Hepatocyte (in vitro differentiated cells): ENCODE measurements at regions not wholly inside any gene's neighbourhood (a gene's known extent, or its start where the extent isn't known, plus 50 kb on each side); places are given as distances from the start of the nearest gene placed in this dataset.

Experiments used
- DNase-seq: peaks from one replicate; pipeline ENCODE4 v3.0.0-alpha.2; 2016; ENCODE audit warnings: low spot score
- H2AFZ ChIP-seq: fragments of 200-600 bp; sonication (generic); 2 replicates; pipeline ENCODE4 v1.6.0; 2016; ENCODE audit warnings: antibody characterized with exemption, mild to moderate bottlenecking
- H3K27ac ChIP-seq: fragments of 200-600 bp; sonication (generic); 2 replicates; pipeline ENCODE4 v1.5.1; 2016; ENCODE audit warnings: mild to moderate bottlenecking
- H3K27me3 ChIP-seq: fragments of 200-600 bp; sonication (generic); 2 replicates; pipeline ENCODE4 v1.6.1; 2016
- H3K36me3 ChIP-seq: fragments of 200-600 bp; sonication (generic); replicated peaks from 2 replicates; pipeline ENCODE4 v1.5.1; 2016; ENCODE audit warnings: low read depth; ENCODE audit not compliant: insufficient read depth
- H3K4me1 ChIP-seq: fragments of 200-600 bp; sonication (generic); 2 replicates; pipeline ENCODE4 v1.5.1; 2016; ENCODE audit warnings: mild to moderate bottlenecking, moderate library complexity; ENCODE audit not compliant: insufficient read depth
- H3K4me2 ChIP-seq: fragments of 200-600 bp; sonication (generic); 2 replicates; pipeline ENCODE4 v1.6.0; 2016
- H3K4me3 ChIP-seq: fragments of 200-600 bp; sonication (generic); 2 replicates; pipeline ENCODE4 v1.5.1; 2016; ENCODE audit warnings: mild to moderate bottlenecking
- H3K79me2 ChIP-seq: fragments of 200-600 bp; sonication (generic); 2 replicates; pipeline ENCODE4 v1.6.0; 2017; ENCODE audit warnings: mild to moderate bottlenecking
- H3K9me2 ChIP-seq: fragments of 200-600 bp; sonication (generic); replicated peaks from 2 replicates; pipeline ENCODE4 v1.6.0; 2017; ENCODE audit warnings: mild to moderate bottlenecking; ENCODE audit not compliant: insufficient read depth
- H3K9me3 ChIP-seq: fragments of 200-600 bp; sonication (generic); 2 replicates; pipeline ENCODE4 v1.5.1; 2016; ENCODE audit warnings: low read depth, mild to moderate bottlenecking
- H4K20me1 ChIP-seq: fragments of 200-600 bp; sonication (generic); 2 replicates; pipeline ENCODE4 v1.6.0; 2016; ENCODE audit warnings: mild to moderate bottlenecking; ENCODE audit not compliant: insufficient read depth, poor library complexity, severe bottlenecking
- CTCF ChIP-seq: fragments of 200-600 bp; sonication (generic); IDR thresholded peaks from 2 replicates; pipeline ENCODE4 v1.5.1; 2016; ENCODE audit warnings: antibody characterized with exemption, mild to moderate bottlenecking; ENCODE audit not compliant: poor library complexity
- EZH2 ChIP-seq: fragments of 200-600 bp; sonication (generic); IDR thresholded peaks from 2 replicates; pipeline ENCODE4 v1.6.1; 2016; ENCODE audit warnings: antibody characterized with exemption, mild to moderate bottlenecking, borderline replicate concordance
- EZH2phosphoT487 ChIP-seq: fragments of 200-600 bp; sonication (generic); IDR thresholded peaks from one replicate; pipeline ENCODE4 v1.6.1; 2018; ENCODE audit warnings: antibody characterized with exemption, mild to moderate bottlenecking, low read depth, moderate library complexity; ENCODE audit not compliant: unreplicated experiment, severe bottlenecking
- WGBS: methylation state at CpG from one replicate; pipeline ENCODE4 v1.1.6; 2016; ENCODE audit warnings: low lambda C conversion rate; ENCODE audit errors: missing lambda C conversion rate; 5-methylcytosine and 5-hydroxymethylcytosine counted together

GRCh38 chr2:34174506-34174905 lies 575.4 kb upstream of the FAM98A start:
- Histone ChIP-seq H4K20me1 (no peaks in the 10 kb centered on the region), H3K36me3 (no peaks in the 10 kb centered on the region), H3K9me2 (no peaks in the 10 kb centered on the region), H3K79me2 (no peaks in the 10 kb centered on the region), H3K4me1 (no peaks in the 10 kb centered on the region), H3K27ac (no peak overlapping the region), H3K4me3 (no peak overlapping the region), H3K4me2 (no peak overlapping the region), H2AFZ (no peak overlapping the region), H3K27me3 (no peaks in the 10 kb centered on the region), H3K9me3 (no peaks in the 10 kb centered on the region)
- TF ChIP-seq CTCF (no peak), EZH2phosphoT487 (no peak), EZH2 (no peak)
- 69% methylated on average over 2 of the region's 2 CpGs for WGBS
- DNase-seq, result no peak

DNA sequence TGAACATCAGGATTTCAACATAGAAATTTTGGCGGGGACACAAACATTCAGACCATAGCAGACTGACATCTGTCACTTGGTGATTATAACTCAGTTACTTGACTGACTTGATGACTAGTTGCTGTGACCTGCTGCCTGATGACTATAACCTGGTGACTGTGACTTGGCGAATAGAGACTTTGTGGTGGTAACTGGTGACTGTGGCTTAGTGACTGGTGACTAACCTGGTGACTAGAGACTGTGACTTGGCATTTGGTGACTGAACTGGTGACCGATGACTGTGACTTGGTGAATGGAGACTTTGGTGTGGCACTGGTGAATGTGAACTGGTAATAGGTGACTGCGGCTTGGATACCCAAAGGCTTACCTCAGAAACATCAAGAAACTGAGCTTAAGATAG lies 563.1 kb upstream of the FAM98A start:
- WGBS, result 98% methylated on average over 4 of the region's 4 CpGs
- Histone ChIP-seq H3K36me3 (no peaks in the 10 kb centered on the region), H3K9me3 (no peaks in the 10 kb centered on the region), H2AFZ (no peak overlapping the region), H3K4me1 (no peaks in the 10 kb centered on the region), H3K79me2 (no peaks in the 10 kb centered on the region), H3K9me2 (no peaks in the 10 kb centered on the region), H3K27me3 (no peaks in the 10 kb centered on the region), H3K4me2 (no peak overlapping the region), H3K27ac (no peak overlapping the region), H3K4me3 (no peak overlapping the region), H4K20me1 (no peaks in the 10 kb centered on the region)
- no peak for DNase-seq
- TF ChIP-seq EZH2phosphoT487 (no peak), CTCF (no peak), EZH2 (no peak)

DNA sequence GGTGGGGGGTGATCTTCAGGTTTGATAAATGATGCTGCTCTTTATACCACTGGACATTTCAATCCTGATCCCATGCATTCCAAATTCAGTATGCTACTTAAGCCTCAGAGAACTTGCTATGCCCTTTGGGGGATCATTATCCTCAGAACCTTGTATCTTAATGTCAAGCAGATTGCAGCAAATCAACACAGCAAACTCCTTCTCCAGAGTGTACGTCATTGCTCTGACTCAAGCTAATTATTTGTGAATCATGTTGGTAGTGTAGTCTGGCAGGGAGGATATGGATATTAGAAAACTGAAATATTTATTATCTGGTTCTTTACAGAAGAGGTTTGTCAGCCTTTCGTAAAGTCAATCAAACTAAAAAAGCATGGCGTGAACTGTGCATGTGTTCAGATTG lies 562.5 kb upstream of the FAM98A start:
- Histone ChIP-seq H3K4me2 (no peak overlapping the region), H4K20me1 (no peaks in the 10 kb centered on the region), H3K36me3 (no peaks in the 10 kb centered on the region), H3K9me3 (no peaks in the 10 kb centered on the region), H3K9me2 (no peaks in the 10 kb centered on the region), H3K27me3 (no peaks in the 10 kb centered on the region), H3K79me2 (no peaks in the 10 kb centered on the region), H2AFZ (no peak overlapping the region), H3K4me3 (no peak overlapping the region), H3K4me1 (no peaks in the 10 kb centered on the region), H3K27ac (no peak overlapping the region)
- TF ChIP-seq EZH2phosphoT487 (no peak), EZH2 (no peak), CTCF (no peak)
- WGBS, result 86% methylated on average over 3 of the region's 3 CpGs
- no peak for DNase-seq

- Histone ChIP-seq H3K9me2 (no peaks in the 10 kb centered on the region), H3K79me2 (no peaks in the 10 kb centered on the region), H3K9me3 (no peaks in the 10 kb centered on the region), H3K27me3 (no peaks in the 10 kb centered on the region), H3K4me3 (no peak overlapping the region), H4K20me1 (no peaks in the 10 kb centered on the region), H3K4me1 (no peaks in the 10 kb centered on the region), H3K4me2 (no peak overlapping the region), H3K36me3 (no peaks in the 10 kb centered on the region), H3K27ac (no peak overlapping the region), H2AFZ (no peak overlapping the region)
- no peak for DNase-seq
- 93% methylated on average over 2 of the region's 2 CpGs for WGBS
- TF ChIP-seq EZH2phosphoT487, result no peak
- TF ChIP-seq CTCF, result no peak
Observed at GRCh38 chr2:34159901-34160300, 560.8 kb upstream of the FAM98A start.
